ENCODE measurements at regions not wholly inside any gene's neighbourhood (a gene's known extent, or its start where the extent isn't known, plus 50 kb on each side); places are given as distances from the start of the nearest gene placed in this dataset.

DNA sequence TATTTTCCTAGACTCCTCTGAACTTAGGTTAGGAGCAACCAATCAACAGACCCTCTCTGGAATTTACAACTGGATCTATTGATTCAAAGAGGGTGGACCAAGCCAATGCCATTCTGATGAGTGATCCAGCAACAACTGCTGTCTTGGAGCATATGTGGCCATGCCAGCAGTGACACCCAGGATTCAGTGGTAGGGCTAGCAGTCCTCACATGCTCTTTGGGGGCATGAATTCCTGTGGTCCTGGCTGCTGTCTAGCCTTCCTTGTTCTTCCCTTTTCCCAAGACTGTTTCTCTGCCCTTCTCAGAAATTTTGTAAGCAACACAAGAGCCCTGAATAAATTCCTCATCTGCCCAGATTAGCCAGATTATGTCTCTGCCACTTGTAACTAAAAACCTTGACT, 61.5 kb upstream of the GATB start:
- no peak overlapping the region for H3K27ac Mint-ChIP-seq
- no peaks in the 10 kb centered on the region for H3K4me1 Mint-ChIP-seq
- no peaks in the 10 kb centered on the region for H3K27me3 Mint-ChIP-seq (ENCODE audit: low read depth)
- peaks cover 10% of the 10 kb centered on the region for H3K9me3 Mint-ChIP-seq
- no peaks in the 10 kb centered on the region for H3K36me3 Mint-ChIP-seq (ENCODE audit: low read depth)
- TF ChIP-seq, protein P1, sequence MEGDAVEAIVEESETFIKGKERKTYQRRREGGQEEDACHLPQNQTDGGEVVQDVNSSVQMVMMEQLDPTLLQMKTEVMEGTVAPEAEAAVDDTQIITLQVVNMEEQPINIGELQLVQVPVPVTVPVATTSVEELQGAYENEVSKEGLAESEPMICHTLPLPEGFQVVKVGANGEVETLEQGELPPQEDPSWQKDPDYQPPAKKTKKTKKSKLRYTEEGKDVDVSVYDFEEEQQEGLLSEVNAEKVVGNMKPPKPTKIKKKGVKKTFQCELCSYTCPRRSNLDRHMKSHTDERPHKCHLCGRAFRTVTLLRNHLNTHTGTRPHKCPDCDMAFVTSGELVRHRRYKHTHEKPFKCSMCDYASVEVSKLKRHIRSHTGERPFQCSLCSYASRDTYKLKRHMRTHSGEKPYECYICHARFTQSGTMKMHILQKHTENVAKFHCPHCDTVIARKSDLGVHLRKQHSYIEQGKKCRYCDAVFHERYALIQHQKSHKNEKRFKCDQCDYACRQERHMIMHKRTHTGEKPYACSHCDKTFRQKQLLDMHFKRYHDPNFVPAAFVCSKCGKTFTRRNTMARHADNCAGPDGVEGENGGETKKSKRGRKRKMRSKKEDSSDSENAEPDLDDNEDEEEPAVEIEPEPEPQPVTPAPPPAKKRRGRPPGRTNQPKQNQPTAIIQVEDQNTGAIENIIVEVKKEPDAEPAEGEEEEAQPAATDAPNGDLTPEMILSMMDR (IDR thresholded peaks at IDR 0.05; ENCODE audit: unreplicated experiment in 3 of 3): no peak
- H3K4me3 Mint-ChIP-seq: no peak overlapping the region

DNA sequence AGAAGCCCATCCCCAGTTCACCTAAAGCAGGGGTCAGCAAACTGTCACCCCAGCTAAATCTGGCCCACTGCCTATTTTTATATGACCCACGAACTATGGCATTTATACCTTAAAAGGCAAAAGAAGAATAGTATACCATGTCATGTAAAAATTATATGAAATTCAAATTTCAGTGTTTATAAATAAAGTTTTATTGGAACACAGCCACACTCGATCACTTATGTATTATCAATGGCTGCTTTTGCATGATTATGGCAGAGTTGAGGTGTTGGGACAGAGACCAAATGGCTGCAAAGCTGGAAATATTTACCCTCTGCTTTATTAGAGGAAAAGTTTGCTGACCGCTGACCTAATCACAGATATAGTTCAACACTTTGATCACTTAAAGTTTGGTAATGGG, 59.2 kb upstream of the GATB start:
- no peaks in the 10 kb centered on the region for H3K27me3 Mint-ChIP-seq (ENCODE audit: low read depth)
- no peaks in the 10 kb centered on the region for H3K4me1 Mint-ChIP-seq
- peaks cover 5% of the 10 kb centered on the region for H3K36me3 Mint-ChIP-seq (ENCODE audit: low read depth)
- no peak overlapping the region for H3K27ac Mint-ChIP-seq
- peaks cover 4% of the 10 kb centered on the region for H3K9me3 Mint-ChIP-seq
- H3K4me3 Mint-ChIP-seq: no peak overlapping the region
- TF ChIP-seq, protein P1 (IDR thresholded peaks at IDR 0.05; ENCODE audit: unreplicated experiment in 3 of 3): no peak

DNA sequence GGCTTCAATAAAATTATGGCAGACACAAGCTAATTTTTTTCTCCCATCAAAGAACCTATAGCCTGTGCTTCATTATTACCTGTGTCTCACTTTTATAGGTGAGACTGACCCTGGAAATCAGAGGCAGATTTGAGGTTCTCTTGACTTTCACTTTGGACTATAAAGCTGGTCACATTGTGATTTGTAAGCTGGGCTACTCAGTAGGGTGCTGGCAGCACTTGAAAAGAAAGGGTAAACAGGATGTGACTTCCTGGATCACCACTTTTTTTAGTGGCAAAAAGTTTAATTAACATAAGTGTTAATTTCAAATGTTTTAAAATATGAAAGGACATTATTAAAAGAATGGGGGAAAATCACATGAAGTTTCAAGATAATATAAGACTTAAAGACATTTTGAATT, 50.6 kb upstream of the GATB start:
- Mint-ChIP-seq H3K4me1 (peaks cover 11% of the 10 kb centered on the region), H3K9me3 (no peaks in the 10 kb centered on the region), H3K4me3 (no peak overlapping the region), H3K27me3 (ENCODE audit: low read depth) (peaks cover 11% of the 10 kb centered on the region), H3K27ac (no peak overlapping the region), H3K36me3 (ENCODE audit: low read depth) (no peaks in the 10 kb centered on the region)
- TF ChIP-seq, protein P1 (IDR thresholded peaks at IDR 0.05; ENCODE audit: unreplicated experiment in 3 of 3): no peak

Measured in nephron (organoid).